ENCODE measurements at regions not wholly inside any gene's neighbourhood (a gene's known extent, or its start where the extent isn't known, plus 50 kb on each side); places are given as distances from the start of the nearest gene placed in this dataset.

DNA sequence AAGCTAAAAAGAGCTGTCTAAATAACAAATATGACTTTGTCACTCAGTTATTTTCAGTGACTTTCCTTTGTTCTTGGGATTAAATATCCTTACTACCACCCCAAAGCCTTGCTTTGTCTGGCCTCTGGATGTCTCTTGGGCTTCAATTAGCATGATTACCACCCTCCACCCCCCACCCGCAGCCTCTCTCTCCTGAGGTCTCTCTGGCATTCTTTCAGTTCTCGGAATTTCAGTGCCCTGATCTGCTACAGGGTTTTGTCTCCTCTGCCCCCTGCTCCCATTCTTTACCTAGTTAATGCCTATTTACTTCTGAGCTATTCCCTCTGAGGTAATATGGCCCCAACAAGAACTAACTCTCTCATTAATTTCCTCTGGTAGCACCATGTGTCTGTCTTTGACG is 376.4 kb downstream of the DEPDC1B start:
- no peak for DNase-seq
- peaks cover 3% of the 10 kb centered on the region for H3K9me3 Mint-ChIP-seq (ENCODE audit: unreplicated experiment)
- H3K27me3 Mint-ChIP-seq (ENCODE audit: unreplicated experiment) = peaks cover 1% of the 10 kb centered on the region
- no peak overlapping the region for H3K4me3 Mint-ChIP-seq (ENCODE audit: unreplicated experiment)
- no peak overlapping the region for H3K27ac Mint-ChIP-seq (ENCODE audit: unreplicated experiment)
- no peaks in the 10 kb centered on the region for H3K4me1 Mint-ChIP-seq (ENCODE audit: low read depth, unreplicated experiment)
- TF ChIP-seq, protein P1, sequence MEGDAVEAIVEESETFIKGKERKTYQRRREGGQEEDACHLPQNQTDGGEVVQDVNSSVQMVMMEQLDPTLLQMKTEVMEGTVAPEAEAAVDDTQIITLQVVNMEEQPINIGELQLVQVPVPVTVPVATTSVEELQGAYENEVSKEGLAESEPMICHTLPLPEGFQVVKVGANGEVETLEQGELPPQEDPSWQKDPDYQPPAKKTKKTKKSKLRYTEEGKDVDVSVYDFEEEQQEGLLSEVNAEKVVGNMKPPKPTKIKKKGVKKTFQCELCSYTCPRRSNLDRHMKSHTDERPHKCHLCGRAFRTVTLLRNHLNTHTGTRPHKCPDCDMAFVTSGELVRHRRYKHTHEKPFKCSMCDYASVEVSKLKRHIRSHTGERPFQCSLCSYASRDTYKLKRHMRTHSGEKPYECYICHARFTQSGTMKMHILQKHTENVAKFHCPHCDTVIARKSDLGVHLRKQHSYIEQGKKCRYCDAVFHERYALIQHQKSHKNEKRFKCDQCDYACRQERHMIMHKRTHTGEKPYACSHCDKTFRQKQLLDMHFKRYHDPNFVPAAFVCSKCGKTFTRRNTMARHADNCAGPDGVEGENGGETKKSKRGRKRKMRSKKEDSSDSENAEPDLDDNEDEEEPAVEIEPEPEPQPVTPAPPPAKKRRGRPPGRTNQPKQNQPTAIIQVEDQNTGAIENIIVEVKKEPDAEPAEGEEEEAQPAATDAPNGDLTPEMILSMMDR (IDR thresholded peaks at IDR 0.05; ENCODE audit: partially characterized antibody, unreplicated experiment) = no peak
- H3K36me3 Mint-ChIP-seq (ENCODE audit: unreplicated experiment) = peaks cover 4% of the 10 kb centered on the region

GRCh38 chr5:60312098-60312497 is 387.9 kb downstream of the DEPDC1B start:
- H3K4me3 Mint-ChIP-seq (ENCODE audit: unreplicated experiment) = no peak overlapping the region
- H3K9me3 Mint-ChIP-seq (ENCODE audit: unreplicated experiment) = peaks cover 4% of the 10 kb centered on the region
- DNase-seq = no peak
- peaks cover 3% of the 10 kb centered on the region for H3K27me3 Mint-ChIP-seq (ENCODE audit: unreplicated experiment)
- TF ChIP-seq, protein P1 (IDR thresholded peaks at IDR 0.05; ENCODE audit: partially characterized antibody, unreplicated experiment) = no peak
- H3K36me3 Mint-ChIP-seq (ENCODE audit: unreplicated experiment) = no peaks in the 10 kb centered on the region
- H3K4me1 Mint-ChIP-seq (ENCODE audit: low read depth, unreplicated experiment) = peaks cover 7% of the 10 kb centered on the region
- no peak overlapping the region for H3K27ac Mint-ChIP-seq (ENCODE audit: unreplicated experiment)

DNA sequence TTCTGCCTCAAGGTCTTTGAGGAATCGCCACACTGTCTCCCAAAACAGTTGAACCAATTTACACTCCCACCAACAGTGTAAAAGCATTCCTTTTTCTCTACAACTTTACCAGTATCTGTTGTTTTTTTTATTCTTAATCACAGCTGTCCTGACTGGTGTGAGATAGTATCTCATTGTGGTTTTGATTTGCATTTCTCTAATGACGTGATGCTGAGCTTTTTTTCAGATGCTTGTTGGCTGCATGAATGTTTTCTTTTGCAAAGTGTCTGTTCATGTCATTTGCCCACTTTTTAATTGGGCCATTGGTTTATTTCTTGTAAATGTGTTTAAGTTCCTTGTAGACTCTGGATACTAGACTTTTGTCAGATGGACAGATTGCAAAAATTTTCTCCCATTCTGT is 400.0 kb downstream of the DEPDC1B start:
- TF ChIP-seq, protein P1 (IDR thresholded peaks at IDR 0.05; ENCODE audit: partially characterized antibody, unreplicated experiment) = no peak
- no peaks in the 10 kb centered on the region for H3K9me3 Mint-ChIP-seq (ENCODE audit: unreplicated experiment)

GRCh38 chr5:60297658-60298057 is 402.3 kb downstream of the DEPDC1B start:
- no peak for DNase-seq
- H3K27me3 Mint-ChIP-seq (ENCODE audit: unreplicated experiment) = peaks cover 2% of the 10 kb centered on the region
- H3K4me1 Mint-ChIP-seq (ENCODE audit: low read depth, unreplicated experiment) = no peaks in the 10 kb centered on the region
- TF ChIP-seq, protein P1 (IDR thresholded peaks at IDR 0.05; ENCODE audit: partially characterized antibody, unreplicated experiment) = no peak
- no peaks in the 10 kb centered on the region for H3K9me3 Mint-ChIP-seq (ENCODE audit: unreplicated experiment)
- H3K4me3 Mint-ChIP-seq (ENCODE audit: unreplicated experiment) = no peak overlapping the region
- no peaks in the 10 kb centered on the region for H3K36me3 Mint-ChIP-seq (ENCODE audit: unreplicated experiment)
- no peak overlapping the region for H3K27ac Mint-ChIP-seq (ENCODE audit: unreplicated experiment)

More for the DNA sequence above, 400.0 kb downstream of the DEPDC1B start:
- Mint-ChIP-seq H3K27me3 (ENCODE audit: unreplicated experiment) (peaks cover 3% of the 10 kb centered on the region), H3K36me3 (ENCODE audit: unreplicated experiment) (no peaks in the 10 kb centered on the region), H3K27ac (ENCODE audit: unreplicated experiment) (no peak overlapping the region), H3K4me3 (ENCODE audit: unreplicated experiment) (no peak overlapping the region), H3K4me1 (ENCODE audit: low read depth, unreplicated experiment) (no peaks in the 10 kb centered on the region)
- no peak for DNase-seq

GRCh38 chr5:60295423-60295822 is 401.9 kb upstream of the PDE4D start:
- Mint-ChIP-seq H3K4me3 (ENCODE audit: unreplicated experiment) (no peak overlapping the region), H3K9me3 (ENCODE audit: unreplicated experiment) (no peaks in the 10 kb centered on the region), H3K27me3 (ENCODE audit: unreplicated experiment) (peaks cover 2% of the 10 kb centered on the region), H3K4me1 (ENCODE audit: low read depth, unreplicated experiment) (no peaks in the 10 kb centered on the region), H3K36me3 (ENCODE audit: unreplicated experiment) (no peaks in the 10 kb centered on the region), H3K27ac (ENCODE audit: unreplicated experiment) (no peak overlapping the region)
- TF ChIP-seq, protein P1 (IDR thresholded peaks at IDR 0.05; ENCODE audit: partially characterized antibody, unreplicated experiment) = no peak
- peak; percentile 22 for DNase-seq

All from glutamatergic neuron (in vitro differentiated cells).